M059J (cell line): ENCODE measurements at regions not wholly inside any gene's neighbourhood (a gene's known extent, or its start where the extent isn't known, plus 50 kb on each side); places are given as distances from the start of the nearest gene placed in this dataset.

Source experiments
- DNase-seq: peaks from one replicate; pipeline ENCODE4 v3.0.0-alpha.2; 2012; ENCODE audit warnings: low read depth

DNA sequence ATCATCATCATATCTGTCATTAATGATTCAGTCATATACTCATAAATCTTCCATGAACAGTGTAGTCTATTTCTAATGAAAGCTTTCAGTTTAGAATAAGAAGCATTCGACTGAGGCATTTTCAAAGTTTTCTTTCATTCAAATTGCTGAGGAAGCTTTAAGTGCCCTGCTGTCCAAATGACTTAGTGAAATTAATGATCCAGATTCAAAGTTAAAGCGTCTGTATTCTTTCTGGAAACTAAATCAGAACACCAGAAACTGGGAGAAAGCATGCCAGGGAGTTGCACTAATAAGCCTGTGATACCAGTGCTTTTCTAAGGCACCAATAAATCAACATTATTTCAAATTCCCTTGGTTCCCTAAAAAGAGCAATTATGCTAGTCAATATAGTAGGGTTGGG, 367.8 kb upstream of the ANO5 start:
- DNase-seq = no peak

DNA sequence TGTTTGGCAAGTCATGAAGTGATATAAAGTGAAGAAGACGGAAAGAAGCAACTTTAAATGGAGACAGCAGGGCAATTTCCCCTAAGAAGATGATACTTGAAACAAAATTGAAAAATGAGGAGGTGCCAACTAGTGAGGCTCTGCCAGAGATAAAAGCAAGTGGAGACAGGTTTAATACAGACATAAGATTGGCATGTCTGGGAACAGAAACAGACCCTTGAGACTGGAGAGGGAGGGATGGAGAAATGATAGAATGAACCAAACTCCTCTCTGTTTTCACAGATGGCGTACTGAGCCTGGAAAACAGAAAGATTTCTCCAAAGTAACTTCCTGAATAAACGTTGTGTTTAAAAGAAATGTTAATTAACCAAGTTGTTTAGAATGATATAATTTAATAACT, 354.5 kb upstream of the ANO5 start:
- no peak for DNase-seq

DNA sequence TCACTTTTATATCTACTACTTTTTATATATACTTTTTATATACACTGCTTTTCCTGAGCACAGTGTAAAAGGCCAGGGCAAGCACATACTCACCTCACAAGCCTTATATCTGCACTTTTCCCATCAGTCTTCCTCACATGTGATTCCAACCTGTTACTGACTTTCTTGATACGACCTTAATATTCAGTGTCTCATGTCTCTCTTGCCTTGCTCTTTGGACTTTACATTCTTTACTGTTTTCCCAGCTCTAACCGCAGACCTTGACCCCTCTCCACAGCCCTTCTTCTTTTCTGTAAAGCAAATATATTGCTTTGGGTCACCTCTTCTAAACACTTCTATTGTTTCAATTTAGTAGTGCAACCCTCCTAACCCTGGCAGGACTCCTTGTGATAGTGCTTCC, 353.1 kb upstream of the ANO5 start:
- DNase-seq = no peak

DNA sequence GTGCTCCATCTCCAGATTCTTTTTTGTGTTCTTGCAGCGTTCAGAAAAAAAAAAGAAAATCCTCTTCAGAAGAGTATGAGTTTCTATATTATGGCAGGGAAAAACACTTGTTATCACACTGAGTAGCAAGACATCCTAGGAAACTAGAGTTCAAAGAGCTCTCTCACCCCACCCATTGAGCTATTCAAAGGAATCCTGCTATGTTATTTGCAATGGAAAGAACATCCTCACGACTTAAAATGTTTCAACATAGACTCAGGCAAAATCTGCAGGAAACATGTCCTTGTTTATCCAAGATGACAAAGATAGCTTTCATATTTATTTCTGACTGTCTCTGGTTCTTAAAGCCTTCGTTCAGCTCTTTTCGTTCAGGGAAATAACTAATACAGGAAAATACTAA, 331.6 kb upstream of the ANO5 start:
- DNase-seq = no peak

DNA sequence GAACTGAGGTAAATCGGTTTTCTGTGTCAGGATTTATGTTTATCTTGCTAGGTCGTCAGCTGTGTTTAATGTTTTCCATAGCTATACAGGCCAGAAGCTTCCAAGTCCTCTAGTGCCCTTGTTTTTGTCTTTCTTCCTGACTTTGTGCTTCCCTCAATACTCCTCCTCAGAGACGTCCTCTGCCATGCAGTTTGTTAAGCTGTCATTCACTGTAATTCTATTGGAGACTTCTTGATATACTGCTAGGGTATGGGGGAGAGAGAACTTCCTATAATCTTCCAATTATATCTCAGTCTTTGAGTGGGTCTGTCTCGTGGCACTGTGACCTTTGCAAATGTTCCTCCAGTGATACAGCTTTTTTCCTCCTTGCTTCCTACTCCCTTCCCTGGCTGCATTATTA, 327.3 kb upstream of the ANO5 start:
- no peak for DNase-seq

DNA sequence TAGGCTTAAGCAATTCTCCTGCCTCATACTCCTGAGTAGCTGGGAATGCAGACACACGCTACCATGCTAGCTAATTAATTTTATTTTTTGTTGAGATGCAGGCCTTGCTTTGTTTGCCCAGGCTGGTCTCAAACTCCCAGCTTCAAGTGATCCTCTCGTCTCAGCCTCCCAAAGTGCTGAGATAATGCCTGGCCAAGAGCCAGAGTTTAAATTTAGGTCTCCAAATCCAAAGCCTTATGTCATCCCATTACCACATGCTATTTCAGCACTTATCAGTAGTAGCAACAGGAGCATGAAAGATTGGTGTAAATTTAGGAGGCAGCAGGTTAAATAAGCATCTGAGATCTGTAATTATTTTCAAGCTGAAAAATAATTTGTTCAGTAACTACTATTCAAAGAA, 326.1 kb upstream of the ANO5 start:
- DNase-seq = no peak

DNA sequence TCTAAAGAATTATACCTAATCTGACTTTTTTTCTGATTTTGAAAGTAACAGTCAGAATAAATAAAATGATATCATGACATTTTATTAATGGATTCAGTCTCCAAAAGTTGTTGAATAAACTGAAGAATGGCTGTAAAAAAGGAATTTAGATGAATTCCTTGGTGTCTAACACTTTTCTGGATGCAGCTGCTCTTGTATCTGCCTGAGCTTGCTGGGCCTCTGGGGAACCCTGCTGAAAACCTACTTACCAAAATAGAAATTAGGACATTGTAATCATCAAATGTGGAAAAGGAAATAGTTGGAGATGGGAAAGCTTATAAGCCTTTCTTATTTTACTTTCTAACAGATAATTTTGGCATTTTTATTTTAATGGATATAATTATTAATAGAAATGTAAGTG, 315.7 kb upstream of the ANO5 start:
- no peak for DNase-seq

DNA sequence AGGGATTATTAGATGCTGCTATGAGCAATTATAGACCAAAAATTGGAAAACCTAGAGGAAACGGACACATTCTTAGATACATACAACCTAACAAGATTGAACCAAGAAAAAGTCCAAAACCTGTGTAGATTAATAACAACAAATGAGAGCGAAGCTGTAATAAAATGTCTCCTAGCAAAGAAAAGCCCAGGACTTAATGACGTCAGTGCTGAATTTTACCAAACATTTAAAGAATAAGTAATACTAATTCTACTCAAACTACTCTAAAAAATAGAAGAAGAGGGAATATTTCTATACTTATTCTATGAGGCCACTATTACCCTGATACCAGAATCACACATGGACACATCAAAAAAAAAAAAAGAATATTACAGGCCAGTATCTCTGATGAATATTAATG, 309.5 kb upstream of the ANO5 start:
- DNase-seq = no peak

DNA sequence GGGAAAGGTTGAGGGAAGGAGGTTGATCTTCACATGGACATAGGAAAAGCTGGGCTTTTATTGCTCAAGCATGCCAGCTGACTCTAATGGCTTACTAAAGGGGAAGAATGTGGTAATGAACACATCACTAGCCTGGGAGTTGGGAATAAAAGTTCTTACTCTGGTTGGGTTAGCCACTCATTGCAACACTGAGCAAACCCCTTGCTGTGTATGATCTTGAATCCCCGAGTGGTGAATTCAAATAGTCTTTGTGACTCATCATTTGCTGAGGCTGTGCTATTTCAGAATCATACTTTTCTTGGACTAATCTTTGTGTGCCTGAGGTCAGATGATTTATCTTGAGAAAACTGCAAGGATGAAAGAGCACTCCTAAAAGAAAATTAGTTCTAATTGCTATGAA, 304.1 kb upstream of the ANO5 start:
- no peak for DNase-seq

DNA sequence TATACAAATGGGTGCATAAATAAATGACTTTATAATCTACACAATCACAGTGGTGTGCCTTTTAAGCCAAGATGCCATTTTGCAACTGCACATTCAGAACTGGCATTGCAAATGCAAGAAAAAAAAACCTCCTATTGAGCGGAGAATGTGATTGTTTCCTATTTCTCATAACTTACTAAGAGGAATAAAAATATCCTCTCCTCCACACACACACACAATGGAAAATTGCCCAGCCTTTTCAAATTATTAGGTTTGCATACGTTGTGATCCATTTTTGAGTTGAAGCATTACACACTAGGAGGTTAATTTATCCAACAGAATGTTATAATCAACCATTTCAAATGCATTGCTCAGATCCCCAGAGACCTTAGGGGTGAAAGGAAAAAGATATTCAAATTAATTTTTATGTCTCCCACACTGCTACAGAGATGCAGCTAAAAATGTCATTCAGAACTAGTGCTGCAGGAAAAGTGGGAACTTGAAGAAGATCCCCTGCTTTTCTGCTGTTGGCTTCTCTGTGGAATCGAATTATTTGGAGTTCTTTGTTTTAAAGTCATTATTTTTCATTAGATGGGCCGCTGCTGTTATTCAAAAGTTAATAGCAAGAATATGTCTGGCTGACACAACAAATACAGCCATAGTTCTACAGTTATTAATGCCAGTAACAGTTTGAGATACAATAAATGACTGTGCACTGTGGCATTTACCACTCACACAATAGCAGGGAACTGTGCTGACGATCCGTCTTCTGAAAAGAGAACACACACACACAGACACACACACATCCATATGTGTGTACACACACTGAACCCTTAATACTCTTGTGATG, 299.9 kb upstream of the ANO5 start:
- DNase-seq = no peak

DNA sequence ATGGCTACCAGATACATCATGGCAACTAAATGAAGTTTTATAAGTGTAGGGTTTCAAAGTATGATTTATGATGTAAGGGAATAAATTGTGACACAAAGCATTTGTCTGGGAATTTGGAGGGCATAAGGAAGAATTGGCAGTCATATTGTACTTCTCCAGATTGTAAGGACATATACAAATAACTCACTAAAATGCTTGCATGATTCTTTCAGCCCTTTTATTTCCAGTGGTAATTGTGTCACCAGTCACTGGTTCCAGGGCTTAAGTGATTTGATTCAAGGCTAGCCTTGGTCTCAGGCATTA, 299.4 kb upstream of the ANO5 start:
- no peak for DNase-seq

DNA sequence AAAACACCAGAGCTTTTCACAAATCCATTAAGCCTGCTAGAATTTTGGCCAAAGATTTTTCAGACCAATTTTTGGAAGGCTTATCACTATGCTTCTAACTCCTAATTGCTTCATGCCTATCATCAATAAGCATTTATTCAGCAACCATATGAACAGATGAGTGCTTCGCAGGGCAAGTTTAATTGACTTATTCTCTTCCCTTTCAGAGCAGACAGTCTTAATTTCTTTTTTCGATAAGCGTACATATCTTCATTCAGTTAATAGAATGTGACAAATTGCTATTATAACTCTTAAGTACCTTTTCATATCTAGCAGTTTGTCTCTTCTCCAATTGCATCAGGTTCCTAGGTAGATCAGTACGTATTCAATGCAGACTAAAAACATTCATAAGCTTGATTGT, 298.4 kb upstream of the ANO5 start:
- no peak for DNase-seq

DNA sequence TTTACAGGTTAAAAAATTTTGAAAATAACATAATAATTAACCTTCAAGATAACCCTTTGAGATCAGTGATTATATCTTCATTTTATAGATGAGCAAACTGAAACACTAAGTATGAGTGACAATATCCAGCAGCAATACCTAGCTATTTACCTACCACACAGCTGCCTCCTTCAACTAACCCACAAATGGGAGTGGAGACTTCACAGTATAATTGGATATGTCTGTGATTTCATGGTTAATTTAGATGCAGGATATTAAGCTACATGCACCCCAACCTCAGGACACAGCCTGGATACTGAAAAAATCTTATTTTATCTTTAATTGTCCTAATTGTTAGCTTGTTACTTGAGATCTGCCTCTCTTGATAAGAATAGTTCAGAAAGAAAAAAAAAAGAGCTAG, 297.2 kb upstream of the ANO5 start:
- DNase-seq = no peak

DNA sequence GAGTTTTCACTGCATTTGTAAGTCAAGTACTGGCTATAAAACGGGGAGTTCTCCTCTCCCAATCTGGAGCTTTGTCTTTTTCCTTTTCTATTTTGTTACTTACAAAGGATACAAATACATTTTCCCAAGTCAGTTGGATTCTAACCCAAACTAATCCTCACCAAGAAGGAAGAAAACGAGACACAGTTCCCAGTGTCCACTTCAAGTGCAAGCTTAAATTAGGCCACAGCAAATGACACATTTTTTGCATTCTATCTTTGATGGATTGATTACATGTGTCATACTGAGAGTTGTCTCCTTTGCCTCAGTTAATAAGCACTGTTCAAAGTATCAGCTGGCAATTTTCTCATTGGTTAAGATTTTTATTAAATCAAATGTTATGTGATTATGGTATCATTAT, 296.7 kb upstream of the ANO5 start:
- DNase-seq = no peak

DNA sequence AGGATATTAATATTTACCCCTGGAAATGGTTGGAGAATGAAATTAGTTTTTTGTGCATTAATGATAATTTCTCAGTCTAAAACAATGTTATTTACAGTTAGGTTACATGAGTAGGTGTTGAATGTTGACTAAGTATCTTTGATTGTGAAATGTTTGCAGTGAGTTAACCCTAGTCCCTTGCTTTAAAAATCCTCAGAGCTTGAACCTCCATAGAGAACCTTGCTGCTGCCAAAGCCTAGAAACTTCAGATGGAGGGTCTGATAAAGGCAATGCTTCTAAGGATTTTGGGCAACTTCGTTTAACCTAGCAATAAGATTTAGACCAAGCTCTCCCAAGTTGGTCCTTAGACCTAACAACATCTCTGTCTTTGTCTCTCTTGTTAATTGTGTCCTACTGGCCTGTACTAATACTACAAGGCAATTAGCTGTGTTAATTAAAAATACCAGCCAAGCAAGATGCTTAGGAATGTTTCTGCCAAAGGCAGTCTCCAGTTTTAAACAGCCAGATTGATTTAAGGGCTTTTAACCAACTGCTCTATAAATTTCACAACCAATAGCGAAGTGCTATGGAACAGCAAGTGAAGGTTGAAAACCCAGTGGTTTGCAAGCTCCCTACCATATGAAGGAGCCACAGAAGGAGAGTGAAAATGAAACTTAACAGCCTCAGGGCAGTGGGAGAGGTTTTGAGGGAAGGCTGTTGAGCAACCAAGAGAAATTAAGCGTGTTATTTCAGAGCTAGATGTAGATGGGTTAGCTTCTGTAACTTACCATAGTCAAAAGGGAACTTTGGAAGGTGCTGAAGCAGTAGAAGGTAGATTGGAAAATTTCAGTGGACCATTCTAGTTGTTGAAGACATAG, 295.9 kb upstream of the ANO5 start:
- DNase-seq = no peak

DNA sequence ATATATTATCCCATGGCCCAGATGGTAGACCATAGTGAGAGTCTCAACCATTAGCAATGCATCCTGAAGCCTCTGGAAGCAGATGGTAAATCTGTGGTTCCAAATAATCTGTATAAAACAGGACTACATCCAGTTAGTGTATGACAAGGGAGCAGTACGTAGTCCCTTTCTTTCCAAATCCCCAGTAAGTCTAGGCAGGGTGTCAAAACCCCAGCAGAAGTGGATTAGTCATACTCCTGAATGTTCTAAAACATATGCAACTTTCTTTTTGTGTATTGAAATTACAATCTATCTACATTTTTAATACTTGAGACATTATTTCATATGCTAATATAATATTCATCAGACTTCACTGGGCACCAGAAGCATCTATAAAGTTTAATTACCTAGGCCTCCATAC, 295.1 kb upstream of the ANO5 start:
- DNase-seq = no peak

DNA sequence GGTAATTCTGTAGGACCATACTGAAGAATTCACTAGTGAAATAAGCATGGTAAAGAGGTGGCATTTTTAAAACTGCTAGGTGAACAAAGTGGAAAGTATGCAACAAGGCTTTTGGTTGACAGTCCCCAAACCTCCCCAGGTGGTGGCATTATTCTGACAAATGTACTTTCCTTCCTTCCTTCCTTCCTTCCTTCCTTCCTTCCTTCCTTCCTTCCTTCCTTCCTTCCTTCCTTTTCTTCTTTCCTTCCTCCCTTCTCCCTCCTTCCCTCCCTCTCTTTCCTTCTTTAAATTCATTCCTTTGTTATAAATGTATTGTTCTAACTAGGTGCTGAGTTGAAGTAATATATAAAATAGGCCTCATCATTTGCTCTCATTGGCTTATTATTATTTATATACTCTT, 284.7 kb upstream of the ANO5 start:
- DNase-seq = no peak

DNA sequence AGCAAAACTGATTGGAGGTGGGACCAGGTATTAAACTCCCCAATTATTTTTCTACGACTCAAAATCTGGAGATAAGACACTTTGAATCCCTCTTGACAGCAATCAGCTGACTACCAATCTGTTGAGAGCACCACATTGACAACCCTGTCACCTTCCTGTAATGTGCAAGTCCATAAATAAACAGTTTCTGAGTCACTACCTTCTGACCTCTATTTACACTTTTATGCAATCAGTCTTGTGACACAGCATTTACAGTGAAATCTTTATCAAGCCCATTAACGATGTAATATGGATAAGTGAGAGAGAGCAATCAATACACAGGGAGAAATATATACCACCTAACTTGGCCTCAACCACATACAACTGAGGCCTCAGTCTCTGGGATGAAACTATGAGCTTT, 283.7 kb upstream of the ANO5 start:
- DNase-seq = no peak

DNA sequence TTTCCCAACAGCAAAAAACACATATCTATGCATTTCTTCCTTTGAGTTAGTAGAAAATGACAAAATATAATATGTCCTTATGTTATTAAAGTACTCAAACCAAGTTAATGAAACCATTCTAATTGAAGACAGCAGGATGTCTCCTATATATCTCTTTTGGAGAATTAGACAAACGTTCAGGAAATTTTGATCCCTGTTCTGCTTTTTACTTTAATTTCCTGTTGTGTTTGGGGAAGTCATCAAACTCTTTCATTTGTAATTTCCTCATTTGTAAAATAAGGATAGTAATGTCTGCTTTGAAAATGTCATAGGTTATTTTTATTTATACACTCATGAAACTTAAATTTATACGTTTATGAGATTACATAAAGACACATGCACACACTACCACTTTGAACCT, 281.8 kb upstream of the ANO5 start:
- DNase-seq = no peak

DNA sequence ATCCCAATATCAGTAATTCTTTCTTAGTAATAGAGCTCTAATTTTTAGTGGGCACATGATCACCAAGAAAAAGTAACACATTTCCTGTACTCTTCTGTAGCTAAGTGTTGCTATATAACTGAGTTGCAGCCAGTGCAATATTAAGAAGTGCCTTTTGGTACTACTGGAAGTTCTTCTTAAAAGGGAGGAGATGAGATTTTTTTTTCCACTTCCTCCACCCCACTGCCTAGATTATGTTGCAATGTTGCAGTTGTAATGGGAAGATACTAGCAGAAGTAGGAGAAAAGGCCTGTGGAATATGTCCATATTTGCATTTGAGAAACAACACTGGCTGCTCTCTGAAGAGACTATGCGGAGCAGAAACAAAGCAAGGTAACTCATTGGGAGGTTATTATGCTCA, 280.6 kb upstream of the ANO5 start:
- DNase-seq = no peak

DNA sequence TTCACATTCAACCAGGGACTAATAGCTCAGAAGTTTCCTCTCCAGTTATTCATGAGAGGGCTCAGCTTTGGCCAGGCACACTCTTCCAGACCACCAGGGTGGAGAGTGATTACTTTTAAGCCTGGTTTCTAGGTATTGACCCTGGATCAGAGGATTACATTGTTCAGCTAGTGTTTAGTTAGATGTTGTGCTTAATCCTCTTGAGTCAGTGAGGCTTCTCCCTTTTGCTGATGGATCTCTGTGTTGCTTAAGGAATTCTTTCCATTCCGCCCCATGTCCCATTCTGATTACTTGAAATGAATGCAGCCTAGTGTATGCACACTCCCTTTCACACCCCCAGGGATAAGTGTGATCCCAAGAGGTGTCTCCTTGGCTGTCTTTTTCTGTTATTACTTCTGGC, 271.7 kb upstream of the ANO5 start:
- no peak for DNase-seq

DNA sequence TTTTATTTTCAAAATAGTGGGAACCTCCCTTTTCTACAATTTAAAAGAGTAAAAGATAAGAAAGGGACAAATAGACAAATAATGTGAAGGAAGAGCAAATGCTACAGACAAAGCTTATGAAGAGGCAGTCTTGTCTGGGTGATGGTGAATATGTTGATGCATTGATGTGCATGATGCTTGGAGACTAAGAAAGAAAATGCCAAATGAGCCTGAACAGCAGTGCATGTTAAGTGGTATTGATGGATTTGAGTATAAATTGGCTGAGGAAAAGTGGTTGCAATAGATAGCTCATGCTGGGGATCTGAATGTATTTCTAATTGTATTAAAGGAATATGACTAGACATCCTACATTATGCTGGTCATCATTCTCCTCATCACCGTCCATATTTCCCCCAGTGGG, 268.6 kb upstream of the ANO5 start:
- no peak for DNase-seq

DNA sequence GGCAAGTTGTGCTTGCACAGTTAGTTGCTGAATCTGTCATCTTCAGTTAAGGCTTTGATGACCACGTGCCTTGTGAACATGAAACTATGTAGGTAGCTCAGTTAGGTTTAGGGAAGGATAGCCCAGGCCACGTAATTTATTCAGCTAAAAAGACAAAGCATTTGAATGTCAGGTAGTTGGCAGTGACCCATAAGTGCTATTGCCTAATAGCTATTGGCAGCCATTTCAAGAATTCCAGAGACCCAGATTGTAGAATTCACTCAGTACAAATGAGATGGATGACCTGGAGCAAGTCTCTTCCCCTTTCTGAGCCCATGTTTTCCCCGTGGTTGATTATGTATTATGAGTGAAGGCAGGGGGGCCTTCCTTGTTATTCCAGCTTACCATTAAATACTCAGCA, 265.3 kb upstream of the ANO5 start:
- no peak for DNase-seq

DNA sequence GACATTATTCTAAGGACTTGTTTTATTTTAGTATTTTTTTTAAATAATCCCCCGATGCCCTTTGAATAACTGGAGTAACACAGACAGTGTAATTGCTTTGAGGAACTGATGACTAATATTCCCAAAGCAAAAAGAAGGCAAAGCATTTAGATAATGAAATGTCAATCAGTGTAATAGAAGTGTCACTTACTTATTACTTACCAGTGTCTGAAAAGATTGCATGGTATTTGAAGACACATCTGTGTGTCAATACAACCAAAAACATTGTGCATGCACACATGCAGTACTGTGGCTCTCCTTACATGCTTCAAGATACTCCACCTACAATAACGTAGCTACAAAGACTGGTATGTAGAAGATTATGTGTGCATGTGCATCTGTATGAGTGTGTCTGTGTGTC, 264.0 kb upstream of the ANO5 start:
- DNase-seq = no peak
